Nephron progenitor cell (in vitro differentiated cells): ENCODE measurements at regions not wholly inside any gene's neighbourhood (a gene's known extent, or its start where the extent isn't known, plus 50 kb on each side); places are given as distances from the start of the nearest gene placed in this dataset.
A peak's percentile ranks its signal among the peaks of the same experiment; 100 is the strongest.

Experiments
- DNase-seq: peaks from one replicate; pipeline ENCODE4 v3.0.0; 2021
- H3K27ac Mint-ChIP-seq: 2 replicates; pipeline ENCODE4 v1.8.0; 2021; ENCODE audit warnings: mild to moderate bottlenecking, moderate library complexity, mixed read lengths
- H3K27me3 Mint-ChIP-seq: 2 replicates; pipeline ENCODE4 v1.8.0; 2021; ENCODE audit warnings: mild to moderate bottlenecking, low read depth, mixed read lengths; ENCODE audit not compliant: poor library complexity
- H3K36me3 Mint-ChIP-seq: 2 replicates; pipeline ENCODE4 v1.8.0; 2021; ENCODE audit warnings: low read depth, mixed read lengths
- H3K4me1 Mint-ChIP-seq: 2 replicates; pipeline ENCODE4 v1.8.0; 2021; ENCODE audit warnings: mixed read lengths
- H3K4me3 Mint-ChIP-seq: 2 replicates; pipeline ENCODE4 v1.8.0; 2021; ENCODE audit warnings: mild to moderate bottlenecking, moderate library complexity, mixed read lengths
- H3K9me3 Mint-ChIP-seq: 2 replicates; pipeline ENCODE4 v1.8.0; 2021; ENCODE audit warnings: mild to moderate bottlenecking, moderate library complexity, mixed read lengths
- TF ChIP-seq, protein P1 (sequence below): fragments of 200-600 bp; sonication (generic); IDR thresholded peaks from 2 replicates; pipeline ENCODE4 v1.5.0; 2021; ENCODE audit warnings: antibody characterized with exemption

- peaks cover 8% of the 10 kb centered on the region for H3K27me3 Mint-ChIP-seq
- peaks cover 59% of the 10 kb centered on the region for H3K4me1 Mint-ChIP-seq
- H3K4me3 Mint-ChIP-seq = peak overlapping the region; percentile 15
- H3K36me3 Mint-ChIP-seq = no peaks in the 10 kb centered on the region
- H3K27ac Mint-ChIP-seq = peak overlapping the region; percentile 91
- TF ChIP-seq, protein P1, sequence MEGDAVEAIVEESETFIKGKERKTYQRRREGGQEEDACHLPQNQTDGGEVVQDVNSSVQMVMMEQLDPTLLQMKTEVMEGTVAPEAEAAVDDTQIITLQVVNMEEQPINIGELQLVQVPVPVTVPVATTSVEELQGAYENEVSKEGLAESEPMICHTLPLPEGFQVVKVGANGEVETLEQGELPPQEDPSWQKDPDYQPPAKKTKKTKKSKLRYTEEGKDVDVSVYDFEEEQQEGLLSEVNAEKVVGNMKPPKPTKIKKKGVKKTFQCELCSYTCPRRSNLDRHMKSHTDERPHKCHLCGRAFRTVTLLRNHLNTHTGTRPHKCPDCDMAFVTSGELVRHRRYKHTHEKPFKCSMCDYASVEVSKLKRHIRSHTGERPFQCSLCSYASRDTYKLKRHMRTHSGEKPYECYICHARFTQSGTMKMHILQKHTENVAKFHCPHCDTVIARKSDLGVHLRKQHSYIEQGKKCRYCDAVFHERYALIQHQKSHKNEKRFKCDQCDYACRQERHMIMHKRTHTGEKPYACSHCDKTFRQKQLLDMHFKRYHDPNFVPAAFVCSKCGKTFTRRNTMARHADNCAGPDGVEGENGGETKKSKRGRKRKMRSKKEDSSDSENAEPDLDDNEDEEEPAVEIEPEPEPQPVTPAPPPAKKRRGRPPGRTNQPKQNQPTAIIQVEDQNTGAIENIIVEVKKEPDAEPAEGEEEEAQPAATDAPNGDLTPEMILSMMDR = no peak
- DNase-seq = no peak
- H3K9me3 Mint-ChIP-seq = no peaks in the 10 kb centered on the region
Observed at GRCh38 chr18:51446571-51447210, 249.2 kb upstream of the MEX3C start.

DNA sequence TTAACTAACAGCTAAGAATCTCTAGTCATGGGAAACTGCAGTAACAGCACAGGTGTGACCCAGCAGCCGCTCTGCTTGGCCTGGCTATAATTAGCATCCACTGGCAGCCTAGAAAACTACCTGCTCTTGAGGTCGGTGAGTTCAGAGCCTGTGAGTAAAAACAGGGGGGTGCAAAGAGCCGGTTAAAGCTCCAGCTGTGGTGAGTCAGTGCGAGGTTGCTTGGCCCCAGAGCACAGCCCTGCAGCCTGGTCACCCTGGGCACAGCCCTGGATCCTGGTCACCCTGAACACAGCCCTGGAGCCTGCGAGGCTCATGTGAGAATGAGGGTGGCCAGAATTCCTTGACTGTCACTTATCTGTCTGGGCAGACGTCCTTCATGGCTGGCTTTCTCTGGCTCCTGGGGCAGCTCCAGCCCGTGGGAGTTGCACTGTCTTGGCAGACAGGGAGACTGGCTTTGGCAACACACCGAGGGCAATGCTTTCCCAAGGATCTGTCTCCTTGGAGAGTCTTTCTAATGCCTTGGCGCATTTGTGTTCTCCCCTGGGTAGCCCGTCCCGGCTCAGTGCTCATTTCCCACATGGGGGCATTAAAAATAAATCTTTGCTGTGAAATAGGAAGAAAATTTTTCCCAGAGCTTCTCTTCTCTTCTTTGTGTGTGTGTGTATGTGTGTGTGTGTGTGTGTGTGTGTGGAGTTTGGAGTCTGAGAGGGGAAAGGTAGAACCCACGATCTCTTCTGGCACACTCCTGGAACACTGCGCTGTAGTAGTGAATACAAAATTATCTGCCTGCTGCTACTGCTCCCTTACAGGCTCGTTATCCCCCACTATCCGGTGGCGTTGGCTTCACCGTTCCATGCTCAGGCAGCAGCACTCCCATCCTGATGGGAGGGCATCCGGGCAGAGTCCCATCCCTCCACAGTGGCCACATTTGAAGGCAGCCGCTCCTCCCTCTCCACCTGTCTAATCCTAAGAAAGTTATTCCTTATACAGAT is 250.2 kb upstream of the MEX3C start:
- peak overlapping the region; percentile 91 for H3K27ac Mint-ChIP-seq
- no peak overlapping the region for H3K4me3 Mint-ChIP-seq
- H3K36me3 Mint-ChIP-seq = no peaks in the 10 kb centered on the region
- H3K27me3 Mint-ChIP-seq = peaks cover 7% of the 10 kb centered on the region
- TF ChIP-seq, protein P1 = no peak
- no peaks in the 10 kb centered on the region for H3K9me3 Mint-ChIP-seq
- peaks cover 49% of the 10 kb centered on the region for H3K4me1 Mint-ChIP-seq
- no peak for DNase-seq

GRCh38 chr18:51448949-51449348 is 251.5 kb upstream of the MEX3C start:
- Mint-ChIP-seq H3K27me3 (peaks cover under 1% of the 10 kb centered on the region), H3K9me3 (no peaks in the 10 kb centered on the region), H3K4me3 (no peak overlapping the region), H3K27ac (peak overlapping the region; percentile 48), H3K4me1 (peaks cover 48% of the 10 kb centered on the region), H3K36me3 (no peaks in the 10 kb centered on the region)
- TF ChIP-seq, protein P1 = no peak
- no peak for DNase-seq

GRCh38 chr18:51453594-51453993 is 256.1 kb upstream of the MEX3C start:
- H3K27me3 Mint-ChIP-seq = no peaks in the 10 kb centered on the region
- H3K4me1 Mint-ChIP-seq = peaks cover 48% of the 10 kb centered on the region
- no peaks in the 10 kb centered on the region for H3K36me3 Mint-ChIP-seq
- no peak overlapping the region for H3K27ac Mint-ChIP-seq
- TF ChIP-seq, protein P1 = no peak
- H3K4me3 Mint-ChIP-seq = no peak overlapping the region
- no peaks in the 10 kb centered on the region for H3K9me3 Mint-ChIP-seq
- DNase-seq = no peak

- no peaks in the 10 kb centered on the region for H3K27me3 Mint-ChIP-seq
- no peak for DNase-seq
- no peaks in the 10 kb centered on the region for H3K36me3 Mint-ChIP-seq
- no peak overlapping the region for H3K27ac Mint-ChIP-seq
- TF ChIP-seq, protein P1 = no peak
- peaks cover 5% of the 10 kb centered on the region for H3K9me3 Mint-ChIP-seq
- H3K4me1 Mint-ChIP-seq = peaks cover 44% of the 10 kb centered on the region
- H3K4me3 Mint-ChIP-seq = peak overlapping the region; percentile 5
Observed at GRCh38 chr18:51458861-51459260, 261.4 kb upstream of the MEX3C start.
